Nephron (organoid): ENCODE measurements at regions not wholly inside any gene's neighbourhood (a gene's known extent, or its start where the extent isn't known, plus 50 kb on each side); places are given as distances from the start of the nearest gene placed in this dataset.

Source experiments
- H3K27ac Mint-ChIP-seq, 3 experiments: 2 replicates each; pipeline ENCODE4 v1.8.0; 2020; ENCODE audit warnings: mixed read lengths in 3 of 3, mild to moderate bottlenecking in 2 of 3, moderate library complexity in 1 of 3
- H3K27me3 Mint-ChIP-seq: 2 replicates; pipeline ENCODE4 v1.8.0; 2021; ENCODE audit warnings: low read depth, mild to moderate bottlenecking, moderate library complexity, mixed read lengths
- H3K36me3 Mint-ChIP-seq: 2 replicates; pipeline ENCODE4 v1.8.0; 2020; ENCODE audit warnings: low read depth, mixed read lengths
- H3K4me1 Mint-ChIP-seq: 2 replicates; pipeline ENCODE4 v1.8.0; 2020; ENCODE audit warnings: mixed read lengths
- H3K4me3 Mint-ChIP-seq, 3 experiments: 2 replicates each; pipeline ENCODE4 v1.8.0; 2020; ENCODE audit warnings: mild to moderate bottlenecking in 3 of 3, mixed read lengths in 3 of 3, moderate library complexity in 2 of 3
- H3K9me3 Mint-ChIP-seq: 2 replicates; pipeline ENCODE4 v1.8.0; 2020; ENCODE audit warnings: mixed read lengths
- TF ChIP-seq, protein P1 (sequence below), 3 experiments: fragments of 200-600 bp; sonication (generic); IDR thresholded peaks; one replicate each; pipeline ENCODE4 v1.5.0; 2021; ENCODE audit warnings: antibody characterized with exemption in 3 of 3; ENCODE audit not compliant: unreplicated experiment in 3 of 3

DNA sequence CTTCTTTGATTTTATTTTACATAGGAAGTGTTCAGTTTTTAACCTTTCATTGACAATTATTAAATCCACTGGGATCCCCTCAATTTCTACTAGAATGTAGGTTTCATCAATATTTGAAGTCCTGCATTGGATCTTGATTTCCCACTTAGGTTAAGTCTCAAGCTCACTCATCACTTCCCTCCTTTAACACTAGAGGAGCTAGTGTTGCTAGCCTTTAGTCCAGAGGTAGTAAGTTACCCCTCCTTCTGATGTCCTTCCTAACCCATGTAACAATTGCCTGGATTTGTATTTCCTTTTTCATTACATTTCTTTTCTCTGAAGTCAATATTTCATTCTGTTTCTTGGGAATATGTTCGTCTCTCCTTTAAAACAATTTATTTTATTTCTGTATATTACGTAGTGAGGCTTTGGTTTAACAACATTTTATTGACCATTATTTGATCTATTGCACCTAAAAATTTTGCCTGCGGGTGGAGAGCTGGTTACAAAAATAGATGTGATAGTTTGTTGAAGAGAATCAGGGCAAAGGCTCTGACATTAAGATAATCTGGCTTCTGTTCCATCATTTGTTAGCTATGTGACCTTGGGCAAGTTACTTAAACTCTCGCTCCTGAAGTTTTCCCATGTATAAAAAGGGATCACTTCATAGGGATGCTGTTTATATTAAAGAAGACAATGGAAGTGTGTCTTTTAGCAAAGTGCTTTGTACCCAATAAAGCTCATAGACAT lies 833.0 kb downstream of the SLC4A3 start:
- no peaks in the 10 kb centered on the region for H3K9me3 Mint-ChIP-seq
- H3K27me3 Mint-ChIP-seq, result no peaks in the 10 kb centered on the region
- H3K36me3 Mint-ChIP-seq, result no peaks in the 10 kb centered on the region
- TF ChIP-seq, protein P1, sequence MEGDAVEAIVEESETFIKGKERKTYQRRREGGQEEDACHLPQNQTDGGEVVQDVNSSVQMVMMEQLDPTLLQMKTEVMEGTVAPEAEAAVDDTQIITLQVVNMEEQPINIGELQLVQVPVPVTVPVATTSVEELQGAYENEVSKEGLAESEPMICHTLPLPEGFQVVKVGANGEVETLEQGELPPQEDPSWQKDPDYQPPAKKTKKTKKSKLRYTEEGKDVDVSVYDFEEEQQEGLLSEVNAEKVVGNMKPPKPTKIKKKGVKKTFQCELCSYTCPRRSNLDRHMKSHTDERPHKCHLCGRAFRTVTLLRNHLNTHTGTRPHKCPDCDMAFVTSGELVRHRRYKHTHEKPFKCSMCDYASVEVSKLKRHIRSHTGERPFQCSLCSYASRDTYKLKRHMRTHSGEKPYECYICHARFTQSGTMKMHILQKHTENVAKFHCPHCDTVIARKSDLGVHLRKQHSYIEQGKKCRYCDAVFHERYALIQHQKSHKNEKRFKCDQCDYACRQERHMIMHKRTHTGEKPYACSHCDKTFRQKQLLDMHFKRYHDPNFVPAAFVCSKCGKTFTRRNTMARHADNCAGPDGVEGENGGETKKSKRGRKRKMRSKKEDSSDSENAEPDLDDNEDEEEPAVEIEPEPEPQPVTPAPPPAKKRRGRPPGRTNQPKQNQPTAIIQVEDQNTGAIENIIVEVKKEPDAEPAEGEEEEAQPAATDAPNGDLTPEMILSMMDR (IDR thresholded peaks at IDR 0.05; ENCODE audit: unreplicated experiment in 3 of 3), result peak in 1 of 3 experiments; percentile 16
- H3K27ac Mint-ChIP-seq, result no peak overlapping the region
- H3K4me1 Mint-ChIP-seq, result no peaks in the 10 kb centered on the region
- no peak overlapping the region for H3K4me3 Mint-ChIP-seq

DNA sequence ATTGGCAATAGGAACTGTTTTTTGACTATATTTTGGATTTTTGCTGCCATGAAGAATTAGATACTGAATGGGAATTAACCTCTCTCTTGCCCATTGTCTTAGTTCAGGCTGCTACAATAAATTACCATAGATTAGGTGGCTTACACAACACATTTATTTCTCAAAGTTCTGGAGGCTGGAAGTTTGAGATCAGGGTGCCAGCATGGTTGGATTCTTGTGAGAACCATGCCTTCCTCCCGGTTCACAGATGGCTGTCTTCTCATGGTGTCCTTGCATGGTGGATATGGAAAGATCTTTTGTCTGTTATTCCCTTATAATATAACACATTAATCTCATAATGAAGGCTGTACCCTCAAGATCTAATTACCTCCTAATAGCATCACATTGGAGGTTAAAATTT lies 836.4 kb downstream of the SLC4A3 start:
- Mint-ChIP-seq H3K27me3 (no peaks in the 10 kb centered on the region), H3K9me3 (no peaks in the 10 kb centered on the region), H3K36me3 (no peaks in the 10 kb centered on the region), H3K4me1 (peaks cover 9% of the 10 kb centered on the region), H3K27ac (no peak overlapping the region), H3K4me3 (no peak overlapping the region)
- TF ChIP-seq, protein P1 (IDR thresholded peaks at IDR 0.05; ENCODE audit: unreplicated experiment in 3 of 3), result no peak

DNA sequence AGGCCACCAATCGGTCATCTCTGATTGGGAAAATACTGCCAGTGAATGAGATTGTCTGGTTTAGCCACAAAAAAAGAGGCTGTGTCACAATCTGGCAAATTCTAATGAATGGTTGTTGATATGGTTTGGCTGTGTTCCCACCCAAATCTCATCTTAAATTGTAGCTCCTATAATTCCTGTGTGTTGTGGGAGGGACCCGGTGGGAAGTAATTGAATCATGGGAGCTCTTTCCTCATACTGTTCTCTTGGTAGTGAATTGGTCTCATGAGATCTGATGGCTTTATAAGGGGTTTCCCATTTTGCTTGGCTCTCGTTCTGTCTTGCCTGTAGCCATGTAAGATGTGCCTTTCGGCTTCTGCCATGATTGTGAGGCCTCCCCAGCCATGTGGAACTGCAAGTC lies 838.3 kb downstream of the SLC4A3 start:
- Mint-ChIP-seq H3K36me3 (no peaks in the 10 kb centered on the region), H3K4me3 (no peak overlapping the region), H3K9me3 (no peaks in the 10 kb centered on the region), H3K4me1 (peaks cover 9% of the 10 kb centered on the region), H3K27ac (no peak overlapping the region), H3K27me3 (no peaks in the 10 kb centered on the region)
- TF ChIP-seq, protein P1 (IDR thresholded peaks at IDR 0.05; ENCODE audit: unreplicated experiment in 3 of 3), result no peak

DNA sequence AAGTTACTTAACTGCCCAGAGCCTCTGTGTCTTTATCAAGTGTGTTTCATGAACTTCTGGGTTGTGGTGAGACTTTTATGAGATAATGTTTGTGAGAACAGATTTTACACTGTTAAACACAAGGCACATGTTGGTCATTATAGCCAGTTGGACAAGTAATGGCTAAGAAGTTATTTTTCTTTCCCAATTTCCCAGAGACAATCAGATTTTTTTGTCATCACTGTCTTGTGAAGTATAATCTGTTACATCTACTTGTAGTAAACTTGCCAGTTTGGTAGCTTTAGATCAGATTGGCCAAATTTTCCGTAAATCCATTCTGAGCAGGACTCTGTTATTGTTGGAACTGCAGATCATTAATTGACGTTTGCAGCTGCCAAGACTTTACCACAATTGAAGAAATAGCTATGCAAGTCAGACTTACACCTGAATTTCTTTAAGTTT lies 838.8 kb downstream of the SLC4A3 start:
- no peak overlapping the region for H3K27ac Mint-ChIP-seq
- no peaks in the 10 kb centered on the region for H3K36me3 Mint-ChIP-seq
- peaks cover 9% of the 10 kb centered on the region for H3K4me1 Mint-ChIP-seq
- H3K4me3 Mint-ChIP-seq, result no peak overlapping the region
- H3K27me3 Mint-ChIP-seq, result no peaks in the 10 kb centered on the region
- H3K9me3 Mint-ChIP-seq, result no peaks in the 10 kb centered on the region
- TF ChIP-seq, protein P1 (IDR thresholded peaks at IDR 0.05; ENCODE audit: unreplicated experiment in 3 of 3), result no peak

DNA sequence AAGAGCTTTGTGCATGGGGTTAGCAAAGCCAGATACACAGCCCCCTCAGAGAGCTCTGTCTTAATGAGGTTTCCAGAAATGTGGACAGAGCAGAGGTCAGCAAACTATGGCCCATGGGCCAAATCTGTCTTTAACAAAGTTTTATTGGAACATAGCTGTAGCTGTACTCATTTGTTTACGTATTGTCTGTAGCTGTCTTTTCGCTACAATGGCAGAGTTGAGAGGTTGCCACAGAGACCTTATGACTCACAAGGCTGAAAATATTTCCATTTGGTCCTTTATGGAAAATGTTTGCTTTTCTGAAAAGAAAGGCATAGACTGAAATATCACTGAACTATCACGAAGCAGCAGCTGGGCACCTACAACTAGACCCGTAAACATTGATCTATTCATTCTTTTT lies 841.8 kb downstream of the SLC4A3 start:
- Mint-ChIP-seq H3K36me3 (no peaks in the 10 kb centered on the region), H3K4me1 (peaks cover 9% of the 10 kb centered on the region), H3K9me3 (no peaks in the 10 kb centered on the region), H3K4me3 (no peak overlapping the region), H3K27ac (no peak overlapping the region), H3K27me3 (no peaks in the 10 kb centered on the region)
- TF ChIP-seq, protein P1 (IDR thresholded peaks at IDR 0.05; ENCODE audit: unreplicated experiment in 3 of 3), result no peak

DNA sequence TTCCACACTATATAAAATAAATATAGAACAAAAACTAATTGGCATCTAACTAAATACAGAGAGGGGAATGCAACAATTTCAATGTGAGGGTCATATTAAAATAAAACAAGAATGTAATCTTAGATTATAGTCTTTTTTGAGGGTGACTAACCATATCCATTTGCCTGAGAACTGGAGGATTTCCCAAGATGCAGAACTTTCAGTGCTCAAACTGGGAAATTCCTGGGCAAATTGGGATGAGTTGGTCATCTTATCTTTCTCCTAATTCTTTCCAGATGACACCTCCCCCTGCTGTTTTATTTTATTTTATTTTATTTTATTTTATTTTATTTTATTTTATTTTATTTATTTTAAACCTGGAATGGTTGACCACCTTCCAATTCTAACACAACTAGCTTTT lies 846.2 kb downstream of the SLC4A3 start:
- Mint-ChIP-seq H3K4me1 (no peaks in the 10 kb centered on the region), H3K9me3 (no peaks in the 10 kb centered on the region), H3K36me3 (no peaks in the 10 kb centered on the region), H3K27me3 (no peaks in the 10 kb centered on the region), H3K4me3 (no peak overlapping the region), H3K27ac (no peak overlapping the region)
- TF ChIP-seq, protein P1 (IDR thresholded peaks at IDR 0.05; ENCODE audit: unreplicated experiment in 3 of 3), result no peak
